ENCODE measurements at regions not wholly inside any gene's neighbourhood (a gene's known extent, or its start where the extent isn't known, plus 50 kb on each side); places are given as distances from the start of the nearest gene placed in this dataset.

DNA sequence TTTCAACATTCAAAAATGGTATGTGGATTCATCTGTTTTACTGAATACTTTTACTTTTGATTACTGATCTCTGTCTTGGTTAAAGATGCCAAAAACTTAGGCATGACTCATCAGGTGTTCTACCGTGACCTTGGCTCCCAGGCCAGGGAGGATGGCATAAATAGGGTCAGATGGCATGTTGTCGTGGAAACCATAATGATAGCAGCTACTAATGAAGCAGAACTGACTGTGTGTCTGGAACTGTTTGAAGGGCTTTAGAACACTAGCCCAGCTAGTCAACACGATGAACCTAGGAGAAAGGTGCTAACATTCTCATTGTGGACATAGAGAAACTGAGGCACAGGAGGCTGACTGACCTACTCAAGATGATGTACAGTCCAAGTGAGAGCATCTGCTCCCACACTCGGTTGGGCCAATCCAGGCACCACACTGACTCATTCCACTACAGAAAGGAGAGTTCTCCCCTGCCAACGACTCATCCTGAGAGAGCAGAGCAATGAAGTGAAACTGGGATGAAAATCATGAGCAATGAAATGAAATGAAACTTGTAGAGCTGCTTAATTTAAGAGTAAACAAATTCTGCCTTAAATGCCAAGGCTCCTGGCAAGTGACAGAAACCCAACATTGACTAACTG lies 116.0 kb downstream of the TENT4A start:
- H3K36me3 ChIP-seq (ENCODE audit: insufficient read depth, low read length) = no peaks in the 10 kb centered on the region
- DNase-seq (ENCODE audit: low read depth, low spot score) = no peak
- H3K27ac ChIP-seq = no peak overlapping the region
- no peak overlapping the region for H3K9ac ChIP-seq (ENCODE audit: insufficient read length)
- H3K4me3 ChIP-seq = no peak overlapping the region
- TF ChIP-seq EZH2 (IDR thresholded peaks at IDR 0.05) = no peak
- TF ChIP-seq POLR2AphosphoS5 (IDR thresholded peaks at IDR 0.05; ENCODE audit: borderline replicate concordance, low read depth, low read length) = no peak
- TF ChIP-seq FOXP2 (optimal IDR thresholded peaks at IDR 0.05; ENCODE audit: control extremely low read depth, extremely low read length, insufficient read depth) = no peak
- no peaks in the 10 kb centered on the region for H3K9me3 ChIP-seq (ENCODE audit: low read depth, low read length)

DNA sequence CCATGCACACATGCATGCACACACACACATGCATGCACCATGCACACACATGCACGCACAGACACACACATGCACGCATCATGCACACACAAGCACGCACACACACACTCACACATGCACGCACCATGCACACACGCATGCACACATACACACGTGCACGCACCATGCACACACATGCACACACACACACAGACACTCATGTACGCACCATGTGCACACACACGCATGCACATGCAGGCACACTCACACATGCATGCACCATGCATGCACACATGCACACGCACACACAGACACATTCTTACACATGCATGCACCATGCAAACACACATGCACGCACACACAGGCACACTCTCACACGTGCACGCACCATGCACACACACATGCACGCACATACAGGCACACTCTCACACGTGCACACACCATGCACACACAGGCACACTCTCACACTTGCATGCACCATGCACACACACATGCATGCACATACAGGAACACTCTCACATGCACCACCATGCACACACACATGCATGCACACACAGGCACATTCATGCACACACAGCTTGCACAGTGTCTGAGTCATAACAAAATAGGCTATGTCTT lies 117.5 kb downstream of the TENT4A start:
- DNase-seq (ENCODE audit: low read depth, low spot score) = no peak

DNA sequence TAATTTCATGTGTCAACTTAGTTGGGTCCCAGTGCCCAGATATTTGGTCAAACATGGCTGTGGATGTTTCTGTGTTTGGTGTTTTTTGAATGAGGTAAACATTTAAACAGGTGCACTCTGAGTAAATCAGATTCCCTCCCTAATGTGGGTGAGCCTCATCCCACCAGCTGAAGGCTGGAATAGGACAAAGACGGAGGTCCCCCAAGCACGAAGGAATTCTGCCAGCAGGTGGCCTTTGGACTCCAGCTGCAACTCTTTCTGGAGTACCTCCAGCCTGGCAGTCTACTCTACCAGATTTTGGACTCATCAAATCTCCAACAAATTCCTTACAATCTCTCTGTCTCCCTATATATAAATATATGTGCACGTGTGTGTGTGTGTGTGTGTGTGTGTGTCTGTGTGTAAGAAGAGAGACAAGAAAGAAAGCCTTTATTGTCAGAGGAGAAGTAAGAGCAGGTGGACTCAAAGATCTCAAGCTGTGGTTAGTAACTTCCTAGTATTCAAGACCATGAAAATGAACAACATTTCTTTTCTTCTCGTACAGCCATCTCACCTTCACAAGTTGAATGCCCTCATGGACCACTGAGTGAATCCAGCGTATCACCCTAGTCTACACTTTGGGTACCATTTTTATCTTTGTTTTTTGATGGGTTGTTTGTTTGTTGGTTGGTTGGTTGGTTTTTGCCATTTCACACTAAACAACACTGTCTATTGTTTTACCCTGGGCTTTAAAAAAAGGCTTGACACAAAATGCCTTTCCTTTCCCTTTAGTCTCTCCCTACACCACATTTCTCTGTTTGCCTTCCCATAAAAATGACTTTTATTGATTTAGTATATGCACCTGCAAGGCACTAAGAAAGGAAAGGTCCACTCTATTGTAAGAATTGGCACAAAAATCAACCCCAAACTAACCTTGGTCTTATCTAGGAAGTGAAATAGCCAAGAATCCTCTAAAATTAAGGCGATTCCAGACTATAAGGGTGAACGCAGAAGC lies 118.7 kb downstream of the TENT4A start:
- H3K9me3 ChIP-seq (ENCODE audit: low read depth, low read length) = no peaks in the 10 kb centered on the region
- no peak overlapping the region for H3K4me3 ChIP-seq
- no peak for DNase-seq (ENCODE audit: low read depth, low spot score)
- H3K27ac ChIP-seq = no peak overlapping the region
- H3K9ac ChIP-seq (ENCODE audit: insufficient read length) = no peak overlapping the region
- no peak for TF ChIP-seq POLR2AphosphoS5 (IDR thresholded peaks at IDR 0.05; ENCODE audit: borderline replicate concordance, low read depth, low read length)
- no peak for TF ChIP-seq FOXP2 (optimal IDR thresholded peaks at IDR 0.05; ENCODE audit: control extremely low read depth, extremely low read length, insufficient read depth)
- TF ChIP-seq EZH2 (IDR thresholded peaks at IDR 0.05) = no peak
- H3K36me3 ChIP-seq (ENCODE audit: insufficient read depth, low read length) = no peaks in the 10 kb centered on the region

More for the DNA sequence above, 117.5 kb downstream of the TENT4A start:
- no peak overlapping the region for H3K9ac ChIP-seq (ENCODE audit: insufficient read length)
- no peak overlapping the region for H3K4me3 ChIP-seq
- TF ChIP-seq FOXP2 (optimal IDR thresholded peaks at IDR 0.05; ENCODE audit: control extremely low read depth, extremely low read length, insufficient read depth) = no peak
- no peak for TF ChIP-seq EZH2 (IDR thresholded peaks at IDR 0.05)
- no peak for TF ChIP-seq POLR2AphosphoS5 (IDR thresholded peaks at IDR 0.05; ENCODE audit: borderline replicate concordance, low read depth, low read length)
- H3K36me3 ChIP-seq (ENCODE audit: insufficient read depth, low read length) = no peaks in the 10 kb centered on the region
- H3K27ac ChIP-seq = no peak overlapping the region
- no peaks in the 10 kb centered on the region for H3K9me3 ChIP-seq (ENCODE audit: low read depth, low read length)

DNA sequence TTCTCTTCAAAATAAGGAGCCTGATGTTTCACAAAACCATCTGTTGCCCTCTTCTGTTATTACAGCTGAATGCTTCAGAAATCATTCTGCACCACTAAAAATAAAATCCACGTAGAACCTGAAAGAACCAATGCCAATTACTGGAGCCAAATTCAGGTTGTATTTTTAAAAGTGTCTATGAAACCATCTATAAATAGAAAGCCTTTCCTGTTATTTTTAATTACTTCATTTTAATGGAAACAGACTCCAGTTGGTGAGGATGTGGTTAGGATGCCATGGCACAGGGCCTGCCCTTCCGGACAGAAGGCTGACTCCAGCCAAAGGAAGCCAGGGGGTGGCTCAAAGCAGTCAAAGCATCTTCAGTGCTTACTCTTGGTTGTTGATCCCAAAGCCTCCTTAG lies 119.8 kb downstream of the TENT4A start:
- no peak overlapping the region for H3K9ac ChIP-seq (ENCODE audit: insufficient read length)
- no peaks in the 10 kb centered on the region for H3K9me3 ChIP-seq (ENCODE audit: low read depth, low read length)
- no peak for TF ChIP-seq POLR2AphosphoS5 (IDR thresholded peaks at IDR 0.05; ENCODE audit: borderline replicate concordance, low read depth, low read length)
- TF ChIP-seq FOXP2 (optimal IDR thresholded peaks at IDR 0.05; ENCODE audit: control extremely low read depth, extremely low read length, insufficient read depth) = no peak
- TF ChIP-seq EZH2 (IDR thresholded peaks at IDR 0.05) = no peak
- H3K27ac ChIP-seq = no peak overlapping the region
- H3K36me3 ChIP-seq (ENCODE audit: insufficient read depth, low read length) = no peaks in the 10 kb centered on the region
- no peak overlapping the region for H3K4me3 ChIP-seq
- DNase-seq (ENCODE audit: low read depth, low spot score) = no peak

DNA sequence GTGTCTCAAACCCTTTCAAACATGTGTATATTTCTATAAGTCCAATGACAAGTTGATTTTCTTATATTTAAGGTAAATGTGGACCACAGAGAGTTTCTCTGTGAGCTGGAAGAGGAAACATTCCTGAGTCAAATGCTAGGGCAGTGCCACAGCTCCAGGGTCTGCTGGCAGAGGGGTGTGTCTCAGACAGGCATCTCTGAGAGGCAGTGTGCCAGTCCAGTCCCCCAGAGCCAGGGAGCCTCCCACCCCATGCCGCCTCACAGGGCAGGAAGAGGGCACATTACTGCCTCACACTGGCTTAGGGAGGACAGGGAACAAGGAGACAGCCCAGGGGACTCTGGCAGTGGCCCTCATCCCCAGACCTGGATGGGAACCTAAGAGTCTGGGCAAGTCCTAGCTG lies 120.2 kb downstream of the TENT4A start:
- Histone ChIP-seq H3K9me3 (ENCODE audit: low read depth, low read length) (no peaks in the 10 kb centered on the region), H3K9ac (ENCODE audit: insufficient read length) (no peak overlapping the region), H3K27ac (no peak overlapping the region), H3K36me3 (ENCODE audit: insufficient read depth, low read length) (no peaks in the 10 kb centered on the region), H3K4me3 (no peak overlapping the region)
- DNase-seq (ENCODE audit: low read depth, low spot score) = no peak
- TF ChIP-seq POLR2AphosphoS5 (IDR thresholded peaks at IDR 0.05; ENCODE audit: borderline replicate concordance, low read depth, low read length) (no peak), FOXP2 (optimal IDR thresholded peaks at IDR 0.05; ENCODE audit: control extremely low read depth, extremely low read length, insufficient read depth) (no peak), EZH2 (IDR thresholded peaks at IDR 0.05) (no peak)

DNA sequence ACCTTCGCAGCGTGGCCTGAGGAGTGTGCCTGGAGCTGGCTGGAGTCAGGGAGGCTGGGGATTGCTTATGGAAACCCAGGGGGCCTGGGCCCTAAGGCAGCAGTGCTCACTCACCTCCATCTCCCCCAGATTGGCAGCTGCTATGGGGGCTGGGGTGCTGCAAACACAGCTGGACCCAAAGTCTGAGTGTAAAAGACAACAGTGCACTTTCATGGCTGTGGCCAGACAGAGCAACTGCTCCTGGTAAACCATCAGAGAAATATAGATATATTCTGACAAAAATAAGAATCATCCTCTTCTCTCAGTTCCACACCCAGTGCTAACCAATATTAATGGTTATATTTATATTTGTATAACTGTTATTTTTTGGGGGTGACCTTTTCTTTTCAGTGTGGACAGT lies 123.9 kb downstream of the TENT4A start:
- Histone ChIP-seq H3K27ac (no peak overlapping the region), H3K9ac (ENCODE audit: insufficient read length) (no peak overlapping the region), H3K9me3 (ENCODE audit: low read depth, low read length) (no peaks in the 10 kb centered on the region), H3K36me3 (ENCODE audit: insufficient read depth, low read length) (no peaks in the 10 kb centered on the region), H3K4me3 (no peak overlapping the region)
- DNase-seq (ENCODE audit: low read depth, low spot score) = no peak
- no peak for TF ChIP-seq POLR2AphosphoS5 (IDR thresholded peaks at IDR 0.05; ENCODE audit: borderline replicate concordance, low read depth, low read length)
- TF ChIP-seq EZH2 (IDR thresholded peaks at IDR 0.05) = no peak

DNA sequence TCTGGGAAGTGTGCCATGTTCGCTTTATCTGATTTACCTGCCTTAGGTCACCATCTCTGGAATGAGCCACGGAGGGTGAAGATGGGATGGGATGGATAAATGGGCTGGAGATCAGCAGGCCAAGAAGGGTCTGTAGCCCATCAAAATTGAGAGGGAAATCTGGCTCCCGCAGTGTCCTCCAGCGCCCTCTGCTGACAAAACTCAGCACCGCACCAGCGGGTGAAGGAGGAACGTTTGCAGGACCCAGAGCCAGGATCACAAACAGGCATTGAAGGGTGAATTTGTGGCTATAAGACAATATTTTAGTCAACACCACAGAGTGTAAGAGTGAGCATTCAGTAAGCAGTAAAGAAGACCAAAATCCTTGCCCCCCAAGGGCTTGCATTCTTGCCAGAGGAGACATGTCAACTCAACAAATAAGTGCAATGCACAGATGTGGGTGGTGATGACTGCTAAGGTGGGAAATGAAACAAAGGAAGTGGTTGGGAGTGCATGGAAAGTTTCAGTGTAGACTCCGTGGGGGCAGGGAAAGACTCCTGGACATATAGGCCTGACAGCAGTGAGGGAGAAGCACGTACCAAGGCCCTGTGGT lies 124.4 kb downstream of the TENT4A start:
- H3K27ac ChIP-seq = no peak overlapping the region
- H3K9me3 ChIP-seq (ENCODE audit: low read depth, low read length) = no peaks in the 10 kb centered on the region
- TF ChIP-seq FOXP2 (optimal IDR thresholded peaks at IDR 0.05; ENCODE audit: control extremely low read depth, extremely low read length, insufficient read depth) (no peak), POLR2AphosphoS5 (IDR thresholded peaks at IDR 0.05; ENCODE audit: borderline replicate concordance, low read depth, low read length) (no peak), EZH2 (IDR thresholded peaks at IDR 0.05) (no peak)
- H3K9ac ChIP-seq (ENCODE audit: insufficient read length) = no peak overlapping the region
- no peak for DNase-seq (ENCODE audit: low read depth, low spot score)
- H3K36me3 ChIP-seq (ENCODE audit: insufficient read depth, low read length) = no peaks in the 10 kb centered on the region
- no peak overlapping the region for H3K4me3 ChIP-seq

DNA sequence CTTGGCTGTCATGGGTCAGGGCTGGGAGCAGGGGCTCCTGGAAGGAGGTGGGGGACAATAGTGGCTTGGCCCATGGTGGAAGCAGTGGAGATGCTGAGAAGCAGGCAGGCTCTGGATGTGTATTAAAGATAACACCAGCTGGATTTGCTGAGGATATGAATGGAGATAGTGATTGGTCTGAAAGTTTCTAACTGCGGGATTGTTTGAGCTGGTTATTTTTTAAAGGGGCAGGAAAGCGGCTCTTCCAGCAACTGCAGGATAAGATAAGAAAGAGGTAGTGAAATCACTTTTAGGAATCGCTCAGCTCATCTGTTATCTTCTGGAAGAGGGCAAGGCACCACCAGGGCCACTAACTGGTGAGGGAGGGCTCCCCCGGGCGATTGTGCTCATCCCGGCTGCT lies 125.5 kb downstream of the TENT4A start:
- TF ChIP-seq POLR2AphosphoS5 (IDR thresholded peaks at IDR 0.05; ENCODE audit: borderline replicate concordance, low read depth, low read length) = no peak
- no peak for TF ChIP-seq EZH2 (IDR thresholded peaks at IDR 0.05)
- Histone ChIP-seq H3K27ac (no peak overlapping the region), H3K36me3 (ENCODE audit: insufficient read depth, low read length) (no peaks in the 10 kb centered on the region), H3K9me3 (ENCODE audit: low read depth, low read length) (no peaks in the 10 kb centered on the region), H3K9ac (ENCODE audit: insufficient read length) (no peak overlapping the region), H3K4me3 (no peak overlapping the region)
- no peak for DNase-seq (ENCODE audit: low read depth, low spot score)
